ENCODE measurements at regions not wholly inside any gene's neighbourhood (a gene's known extent, or its start where the extent isn't known, plus 50 kb on each side); places are given as distances from the start of the nearest gene placed in this dataset.

GRCh38 chr11:91981995-91982394 lies 242.6 kb upstream of the FAT3 start:
- TF ChIP-seq CTCF (IDR thresholded peaks at IDR 0.05) (no peak), POLR2A (IDR thresholded peaks at IDR 0.05) (no peak)

Measured in body of pancreas (tissue), 4 donors.